T-helper 2 cell treated with Interferon-gamma antibody and Interleukin-4, amounts not matched to agents 5 μg/mL and 100 μg/mL, for 36 hours (primary cell): ENCODE measurements at regions not wholly inside any gene's neighbourhood (a gene's known extent, or its start where the extent isn't known, plus 50 kb on each side); places are given as distances from the start of the nearest gene placed in this dataset.
"Not testable (repeated sequence)": the region's sequence is repeated elsewhere in the genome, so short reads cannot be mapped to it uniquely, and the experiment has no call there.

Experiments used
- DNase-seq: peaks from one replicate; pipeline ENCODE4 v3.0.0; 2021; ENCODE audit warnings: low spot score
- H3K27ac Mint-ChIP-seq: one replicate; pipeline ENCODE4 v1.8.0; 2021; ENCODE audit warnings: mild to moderate bottlenecking, mixed read lengths
- H3K27me3 Mint-ChIP-seq: one replicate; pipeline ENCODE4 v1.8.0; 2021; ENCODE audit warnings: low read depth, mixed read lengths
- H3K36me3 Mint-ChIP-seq: one replicate; pipeline ENCODE4 v1.8.0; 2021; ENCODE audit warnings: low read depth, mixed read lengths
- H3K4me1 Mint-ChIP-seq: one replicate; pipeline ENCODE4 v1.8.0; 2021; ENCODE audit warnings: low read depth, mixed read lengths
- H3K4me3 Mint-ChIP-seq: one replicate; pipeline ENCODE4 v1.8.0; 2022; ENCODE audit warnings: mild to moderate bottlenecking, moderate library complexity, mixed read lengths
- H3K9me3 Mint-ChIP-seq: one replicate; pipeline ENCODE4 v1.8.0; 2021; ENCODE audit warnings: mixed read lengths

DNA sequence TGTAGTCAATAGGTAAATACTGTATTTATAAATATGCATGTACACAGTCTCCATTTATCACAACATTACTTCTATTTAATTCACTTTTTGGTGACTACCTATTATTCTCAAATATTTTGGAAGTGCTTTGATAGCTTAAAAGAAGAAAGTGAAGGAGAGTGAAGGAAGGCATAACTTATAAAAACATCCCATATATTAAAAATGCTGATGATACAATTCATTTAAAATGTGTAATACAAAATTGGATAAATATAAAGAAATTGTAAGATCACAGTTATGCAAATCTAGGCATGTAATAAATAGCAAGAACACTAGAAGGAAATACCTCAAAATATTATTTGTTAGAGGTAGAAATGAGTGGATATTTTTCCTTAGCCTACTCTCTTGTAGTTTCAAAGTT lies 111.6 kb upstream of the ADTRP start:
- H3K27ac Mint-ChIP-seq = no peak overlapping the region
- no peak overlapping the region for H3K4me3 Mint-ChIP-seq
- peaks cover 22% of the 10 kb centered on the region for H3K27me3 Mint-ChIP-seq
- no peaks in the 10 kb centered on the region for H3K9me3 Mint-ChIP-seq
- peaks cover 1% of the 10 kb centered on the region for H3K4me1 Mint-ChIP-seq
- DNase-seq = no peak
- no peaks in the 10 kb centered on the region for H3K36me3 Mint-ChIP-seq

DNA sequence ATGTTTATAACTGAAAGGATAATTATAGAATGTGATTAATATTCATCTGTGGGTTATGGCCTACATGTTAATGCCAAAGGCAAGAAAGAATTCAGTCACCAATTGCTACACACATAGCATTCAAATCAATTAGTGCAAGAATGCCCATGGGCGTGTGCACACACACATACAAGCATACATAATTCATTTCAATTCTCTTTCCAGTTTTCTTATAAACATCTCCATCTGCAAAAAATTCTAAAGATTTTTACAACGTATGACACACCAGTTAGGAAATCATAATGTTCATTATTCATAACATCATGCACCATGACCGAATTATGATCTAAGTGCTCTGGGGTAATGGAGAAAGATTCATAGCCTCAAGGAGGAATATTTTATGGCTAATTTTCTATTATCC lies 111.0 kb upstream of the ADTRP start:
- H3K4me1 Mint-ChIP-seq = peaks cover 1% of the 10 kb centered on the region
- DNase-seq = no peak
- H3K27ac Mint-ChIP-seq = no peak overlapping the region
- no peaks in the 10 kb centered on the region for H3K9me3 Mint-ChIP-seq
- H3K36me3 Mint-ChIP-seq = no peaks in the 10 kb centered on the region
- no peak overlapping the region for H3K4me3 Mint-ChIP-seq
- H3K27me3 Mint-ChIP-seq = peaks cover 17% of the 10 kb centered on the region

DNA sequence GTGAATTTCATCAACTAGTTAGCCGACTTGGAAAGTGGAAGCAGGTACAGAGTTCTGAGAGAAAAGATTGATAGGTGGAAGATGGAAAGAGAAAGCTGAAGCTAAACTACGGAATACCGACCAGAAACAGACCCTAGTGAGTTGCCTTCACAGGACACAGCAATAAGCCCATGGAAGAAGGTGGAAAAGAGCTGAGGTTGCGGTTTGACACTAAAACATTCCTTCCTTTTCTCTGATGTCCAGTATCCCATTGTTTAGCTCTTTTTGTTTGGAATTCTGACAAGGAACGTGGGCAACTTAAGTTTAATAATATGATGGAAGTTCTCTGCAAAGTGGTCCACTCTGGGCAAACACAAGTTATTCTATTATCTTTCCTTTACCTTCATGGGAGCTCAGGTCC lies 110.1 kb upstream of the ADTRP start:
- no peaks in the 10 kb centered on the region for H3K36me3 Mint-ChIP-seq
- H3K9me3 Mint-ChIP-seq = no peaks in the 10 kb centered on the region
- DNase-seq = no peak
- no peak overlapping the region for H3K4me3 Mint-ChIP-seq
- peaks cover 1% of the 10 kb centered on the region for H3K4me1 Mint-ChIP-seq
- peaks cover 11% of the 10 kb centered on the region for H3K27me3 Mint-ChIP-seq
- H3K27ac Mint-ChIP-seq = no peak overlapping the region

DNA sequence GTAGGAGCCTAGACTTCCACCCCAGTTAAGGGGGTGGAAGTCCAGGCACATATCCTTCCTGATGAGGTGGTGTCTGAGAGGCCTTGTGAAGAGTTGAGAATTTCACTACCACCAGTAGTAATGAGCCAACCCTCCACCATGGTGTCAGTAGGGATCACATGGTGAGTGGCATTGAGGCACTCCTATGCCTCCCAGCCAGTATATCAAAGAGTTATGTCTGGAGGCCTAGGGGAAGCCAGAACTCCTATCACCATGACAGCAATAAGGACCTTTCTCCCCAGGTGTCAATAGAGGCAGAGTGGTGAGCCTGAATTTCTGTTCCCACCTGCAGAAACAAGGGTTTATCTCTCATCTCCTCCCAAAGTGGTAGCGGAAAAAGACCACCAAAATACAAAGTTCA lies 106.6 kb upstream of the ADTRP start:
- DNase-seq = no peak
- Mint-ChIP-seq H3K9me3 (peaks cover 4% of the 10 kb centered on the region), H3K4me1 (peaks cover 1% of the 10 kb centered on the region), H3K4me3 (no peak overlapping the region), H3K27me3 (peaks cover 7% of the 10 kb centered on the region), H3K36me3 (no peaks in the 10 kb centered on the region), H3K27ac (no peak overlapping the region)

DNA sequence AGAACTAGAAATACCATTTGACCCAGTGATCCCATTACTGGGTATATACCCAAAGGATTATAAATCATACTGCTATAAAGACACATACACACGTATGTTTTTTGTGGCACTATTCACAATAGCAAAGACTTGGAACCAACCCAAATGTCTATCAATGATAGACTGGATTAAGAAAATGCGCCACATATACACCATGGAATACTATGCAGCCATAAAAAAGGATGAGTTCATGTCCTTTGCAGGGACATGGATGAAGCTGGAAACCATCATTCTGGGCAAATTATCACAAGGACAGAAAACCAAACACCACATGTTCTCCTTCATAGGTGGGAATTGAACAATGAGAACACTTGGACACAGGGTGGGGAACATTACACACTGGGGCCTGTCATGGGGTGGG lies 104.9 kb upstream of the ADTRP start:
- H3K9me3 Mint-ChIP-seq = peaks cover 10% of the 10 kb centered on the region
- DNase-seq, H3K4me3 Mint-ChIP-seq, H3K4me1 Mint-ChIP-seq, H3K36me3 Mint-ChIP-seq, H3K27me3 Mint-ChIP-seq, H3K27ac Mint-ChIP-seq: not testable (repeated sequence)

DNA sequence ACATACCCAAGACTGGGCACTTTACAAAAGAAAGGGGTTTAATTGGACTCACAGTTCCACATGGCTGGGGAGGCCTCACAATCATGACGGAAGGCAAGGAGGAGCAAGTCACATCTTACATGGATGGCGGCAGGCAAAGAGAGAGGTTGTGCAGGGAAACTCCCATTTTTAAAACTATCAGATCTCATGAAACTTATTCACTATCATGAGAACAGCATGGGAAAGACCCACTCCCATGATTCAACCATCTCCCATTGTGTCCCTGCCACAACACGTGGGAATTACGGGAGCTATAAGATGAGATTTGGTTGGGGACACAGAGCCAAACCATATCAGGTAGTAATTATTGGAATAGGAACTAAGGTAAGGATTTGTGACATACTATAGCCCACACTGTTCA lies 101.6 kb upstream of the ADTRP start:
- peaks cover 10% of the 10 kb centered on the region for H3K9me3 Mint-ChIP-seq
- not testable (repeated sequence) for H3K4me1 Mint-ChIP-seq, H3K36me3 Mint-ChIP-seq, H3K4me3 Mint-ChIP-seq, H3K27ac Mint-ChIP-seq, DNase-seq, H3K27me3 Mint-ChIP-seq

DNA sequence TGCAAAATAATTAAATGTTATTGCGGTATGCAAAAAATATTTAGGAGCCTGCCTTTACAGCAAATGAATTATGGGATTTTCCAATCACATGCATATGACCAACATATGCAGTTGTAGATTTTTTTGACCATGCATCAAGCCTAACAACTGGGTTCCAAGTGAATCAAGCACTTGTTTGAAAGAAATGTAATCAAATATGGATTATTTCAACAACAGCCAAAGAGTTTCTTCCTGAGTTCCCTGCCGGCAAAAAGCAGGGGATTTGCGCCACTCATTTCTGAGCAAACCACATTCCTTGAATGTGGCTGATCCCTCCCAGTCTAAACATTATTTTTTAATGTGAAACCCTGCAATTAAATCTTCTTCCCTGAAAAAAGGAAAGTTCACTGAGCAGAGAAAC lies 100.1 kb upstream of the ADTRP start:
- Mint-ChIP-seq H3K27ac (no peak overlapping the region), H3K4me3 (no peak overlapping the region), H3K27me3 (peaks cover 3% of the 10 kb centered on the region), H3K9me3 (peaks cover 10% of the 10 kb centered on the region), H3K36me3 (no peaks in the 10 kb centered on the region), H3K4me1 (no peaks in the 10 kb centered on the region)
- no peak for DNase-seq

DNA sequence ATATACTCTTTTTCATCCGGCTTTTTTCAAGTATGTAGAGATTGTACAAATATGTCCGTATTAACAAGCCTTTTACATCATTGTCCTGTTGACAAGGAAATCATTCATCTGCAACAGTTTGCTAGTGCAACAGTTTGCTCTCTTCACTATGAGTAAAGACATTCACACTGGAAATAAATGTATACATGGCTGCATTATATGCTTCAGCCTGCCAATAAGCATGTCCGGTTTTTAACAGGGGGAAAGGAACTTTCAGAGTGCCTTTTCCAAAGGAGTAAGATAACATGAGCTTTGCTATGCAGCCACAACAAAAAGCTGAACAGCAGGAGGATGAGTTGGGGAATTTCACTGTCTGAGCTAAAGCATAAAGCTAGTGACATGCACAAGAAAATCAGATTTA lies 99.4 kb upstream of the ADTRP start:
- H3K27me3 Mint-ChIP-seq = peaks cover 3% of the 10 kb centered on the region
- no peaks in the 10 kb centered on the region for H3K36me3 Mint-ChIP-seq
- no peak for DNase-seq
- H3K27ac Mint-ChIP-seq = no peak overlapping the region
- H3K4me1 Mint-ChIP-seq = no peaks in the 10 kb centered on the region
- peaks cover 10% of the 10 kb centered on the region for H3K9me3 Mint-ChIP-seq
- no peak overlapping the region for H3K4me3 Mint-ChIP-seq

DNA sequence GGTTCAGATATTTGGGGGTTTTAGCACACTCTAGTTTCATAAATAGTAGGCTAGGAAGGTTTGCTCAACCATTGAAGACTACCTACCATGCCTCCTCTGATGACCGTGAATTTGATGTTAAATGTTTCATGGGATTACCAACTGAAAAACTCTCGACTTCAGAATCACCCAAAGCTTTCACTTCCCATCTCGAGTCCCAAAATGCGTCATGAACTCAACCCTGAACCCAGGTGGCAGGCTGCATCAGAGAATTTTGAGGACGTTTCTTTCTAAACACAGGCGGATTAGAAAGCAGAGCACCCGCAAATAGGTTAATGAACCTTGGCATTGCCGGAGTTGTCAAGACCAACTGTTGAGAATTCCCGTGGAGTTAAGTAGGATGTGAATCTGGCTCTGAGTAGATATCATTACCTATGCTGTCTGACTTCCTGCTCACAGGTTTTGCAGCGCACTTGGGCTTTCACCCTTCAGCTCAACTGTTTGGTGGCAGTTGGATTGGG lies 98.4 kb upstream of the ADTRP start:
- no peaks in the 10 kb centered on the region for H3K36me3 Mint-ChIP-seq
- DNase-seq = no peak
- peaks cover under 1% of the 10 kb centered on the region for H3K27me3 Mint-ChIP-seq
- H3K4me3 Mint-ChIP-seq = no peak overlapping the region
- no peak overlapping the region for H3K27ac Mint-ChIP-seq
- peaks cover 10% of the 10 kb centered on the region for H3K9me3 Mint-ChIP-seq
- no peaks in the 10 kb centered on the region for H3K4me1 Mint-ChIP-seq

DNA sequence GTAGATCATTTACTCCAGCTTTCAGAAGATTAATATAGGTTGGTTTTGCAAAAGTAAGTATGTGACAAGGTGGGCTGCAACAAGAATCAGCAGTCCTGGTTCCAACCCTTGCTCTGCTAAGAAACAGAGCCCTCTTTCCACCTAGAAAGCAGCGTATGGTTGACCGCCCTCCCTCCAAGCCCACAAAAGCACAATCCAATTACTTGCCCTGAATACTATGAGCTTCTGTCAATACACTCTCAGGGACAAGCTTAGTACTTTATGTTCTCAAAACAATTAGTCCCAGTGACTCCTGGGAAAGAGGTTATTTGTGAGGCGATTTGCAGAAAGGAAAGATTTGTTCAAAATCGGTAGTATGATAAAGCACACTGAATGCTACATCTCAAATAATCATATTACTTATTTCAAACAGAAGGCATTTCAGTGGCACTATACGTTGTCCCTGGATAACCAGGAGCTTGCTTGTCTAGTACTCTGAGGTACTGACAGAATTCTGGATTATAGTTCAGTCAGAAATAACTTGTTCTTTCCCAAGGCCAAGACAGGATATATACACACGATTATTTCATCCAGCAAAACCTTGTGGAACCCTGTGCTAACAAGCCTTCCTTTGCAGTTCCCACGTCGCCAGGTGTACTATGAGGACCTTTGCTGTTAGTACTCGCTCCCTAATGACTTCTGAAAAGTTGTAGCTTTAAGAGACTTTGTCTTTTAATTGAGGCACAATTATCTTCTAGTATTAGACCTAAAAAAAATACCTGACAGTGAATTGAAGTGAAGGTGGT lies 96.9 kb upstream of the ADTRP start:
- Mint-ChIP-seq H3K27ac (no peak overlapping the region), H3K4me1 (no peaks in the 10 kb centered on the region), H3K27me3 (no peaks in the 10 kb centered on the region), H3K4me3 (no peak overlapping the region), H3K36me3 (no peaks in the 10 kb centered on the region), H3K9me3 (peaks cover 7% of the 10 kb centered on the region)
- DNase-seq = no peak

DNA sequence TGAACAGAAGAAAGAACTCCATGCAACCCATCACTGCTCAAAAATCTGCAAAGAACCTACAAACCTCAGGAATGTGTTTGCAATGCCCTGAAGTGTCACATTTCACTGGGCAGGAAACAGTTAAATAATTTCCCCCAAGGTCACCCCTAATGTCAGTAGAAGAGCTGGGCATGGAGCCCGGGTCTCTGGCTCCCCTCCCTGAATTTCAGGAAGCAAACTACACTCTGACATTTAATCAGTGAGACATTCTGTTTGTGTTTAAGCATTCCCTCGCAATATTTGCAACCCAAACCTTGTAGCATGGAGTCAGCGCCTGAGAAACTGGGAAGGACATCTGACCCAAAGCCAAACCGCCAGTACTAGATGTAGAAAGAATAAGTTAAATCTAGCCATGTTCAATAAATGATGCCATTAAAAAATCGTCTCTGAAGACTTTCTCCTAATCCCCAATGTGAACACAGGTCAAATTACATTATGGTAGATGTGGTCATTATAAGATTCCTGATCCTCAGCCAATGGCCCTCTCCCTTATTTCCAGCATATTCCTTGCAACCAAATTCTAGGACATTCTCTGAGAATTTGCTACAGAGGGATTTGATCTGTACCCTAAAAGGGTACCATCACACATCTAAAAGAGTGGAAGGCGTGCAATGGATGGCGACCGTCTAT lies 91.2 kb upstream of the ADTRP start:
- Mint-ChIP-seq H3K4me3 (no peak overlapping the region), H3K9me3 (no peaks in the 10 kb centered on the region), H3K4me1 (no peaks in the 10 kb centered on the region), H3K27me3 (no peaks in the 10 kb centered on the region), H3K27ac (no peak overlapping the region), H3K36me3 (no peaks in the 10 kb centered on the region)
- DNase-seq = no peak

DNA sequence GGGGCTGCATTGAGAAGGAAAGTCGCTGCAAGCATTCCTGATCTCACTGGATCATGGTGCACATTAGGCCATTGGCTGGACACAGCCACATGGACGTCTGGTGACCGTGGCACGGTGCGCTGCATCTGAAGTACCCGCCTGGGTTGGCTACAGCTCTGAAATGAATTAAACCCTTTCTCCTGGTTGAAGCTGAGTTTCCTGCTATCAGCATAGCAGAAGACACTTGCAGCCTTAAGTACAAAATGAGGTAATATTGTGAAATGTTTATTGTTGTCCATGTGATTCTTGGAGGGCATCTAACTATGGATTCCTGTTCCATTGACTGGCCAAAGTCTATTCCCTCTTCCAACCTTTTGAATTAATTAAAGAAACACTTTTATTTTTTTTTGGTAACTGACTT lies 89.8 kb upstream of the ADTRP start:
- Mint-ChIP-seq H3K36me3 (no peaks in the 10 kb centered on the region), H3K4me3 (no peak overlapping the region), H3K27ac (no peak overlapping the region)

DNA sequence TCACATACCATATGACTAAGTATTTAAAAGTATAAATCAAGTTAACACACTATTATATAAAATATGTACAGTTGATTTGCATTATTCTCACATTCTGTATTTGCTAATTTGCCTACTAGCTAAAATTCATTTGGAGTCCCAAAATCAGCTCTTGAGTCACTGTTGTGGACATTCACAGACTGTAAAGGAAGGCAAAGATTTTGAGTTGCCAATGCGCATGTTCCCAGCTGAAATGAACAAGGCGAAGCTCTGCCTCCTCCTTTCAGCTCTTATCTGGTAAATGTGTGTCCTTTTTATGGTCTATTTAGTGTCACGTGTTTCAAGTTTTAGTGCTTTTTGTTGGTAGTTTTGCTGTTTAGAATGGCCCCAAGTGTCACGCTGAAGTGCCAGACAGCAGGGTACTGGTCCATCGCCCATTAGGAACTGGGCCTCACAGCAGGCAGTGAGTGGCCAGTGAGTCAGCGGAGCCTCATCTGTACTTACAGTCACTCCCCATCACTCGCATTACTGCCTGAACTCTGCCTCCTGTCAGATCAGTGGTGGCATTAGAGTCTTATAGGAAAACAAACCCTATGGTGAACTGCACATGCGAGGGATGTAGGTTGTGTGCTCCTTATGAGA lies 87.2 kb upstream of the ADTRP start:
- H3K36me3 Mint-ChIP-seq = no peaks in the 10 kb centered on the region
- H3K27me3 Mint-ChIP-seq = no peaks in the 10 kb centered on the region
- no peaks in the 10 kb centered on the region for H3K4me1 Mint-ChIP-seq
- no peak overlapping the region for H3K4me3 Mint-ChIP-seq
- no peak for DNase-seq
- no peak overlapping the region for H3K27ac Mint-ChIP-seq
- H3K9me3 Mint-ChIP-seq = no peaks in the 10 kb centered on the region

More for the DNA sequence above, 89.8 kb upstream of the ADTRP start:
- DNase-seq = no peak
- H3K4me1 Mint-ChIP-seq = no peaks in the 10 kb centered on the region
- no peaks in the 10 kb centered on the region for H3K27me3 Mint-ChIP-seq
- H3K9me3 Mint-ChIP-seq = no peaks in the 10 kb centered on the region

DNA sequence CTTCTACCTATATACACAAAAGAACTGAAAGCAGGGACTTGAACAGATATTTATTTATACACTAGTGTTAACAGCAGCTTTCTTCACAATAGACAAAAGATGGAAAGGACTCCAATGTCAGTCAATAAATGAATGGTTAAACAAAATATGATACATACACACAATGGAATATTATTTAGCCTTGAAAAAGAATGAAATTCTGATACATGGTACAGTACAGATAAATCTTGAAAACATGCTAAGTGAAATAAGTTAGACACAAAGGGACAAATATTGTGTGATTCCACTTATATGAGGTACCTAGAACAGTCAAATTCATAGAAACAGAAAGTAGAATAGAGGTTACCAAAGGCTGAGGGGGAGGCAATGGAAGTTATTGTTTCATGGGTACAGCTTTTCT lies 79.8 kb upstream of the ADTRP start:
- Mint-ChIP-seq H3K27me3 (no peaks in the 10 kb centered on the region), H3K9me3 (no peaks in the 10 kb centered on the region), H3K4me3 (no peak overlapping the region), H3K27ac (no peak overlapping the region), H3K36me3 (no peaks in the 10 kb centered on the region), H3K4me1 (no peaks in the 10 kb centered on the region)
- no peak for DNase-seq
